ENCODE measurements at regions not wholly inside any gene's neighbourhood (a gene's known extent, or its start where the extent isn't known, plus 50 kb on each side); places are given as distances from the start of the nearest gene placed in this dataset.
"Not testable (repeated sequence)": the region's sequence is repeated elsewhere in the genome, so short reads cannot be mapped to it uniquely, and the experiment has no call there.

- DNase-seq: no peak
These were observed 88.1 kb upstream of the MAP4K4 start for GRCh38 chr2:101609433-101609832.

DNA sequence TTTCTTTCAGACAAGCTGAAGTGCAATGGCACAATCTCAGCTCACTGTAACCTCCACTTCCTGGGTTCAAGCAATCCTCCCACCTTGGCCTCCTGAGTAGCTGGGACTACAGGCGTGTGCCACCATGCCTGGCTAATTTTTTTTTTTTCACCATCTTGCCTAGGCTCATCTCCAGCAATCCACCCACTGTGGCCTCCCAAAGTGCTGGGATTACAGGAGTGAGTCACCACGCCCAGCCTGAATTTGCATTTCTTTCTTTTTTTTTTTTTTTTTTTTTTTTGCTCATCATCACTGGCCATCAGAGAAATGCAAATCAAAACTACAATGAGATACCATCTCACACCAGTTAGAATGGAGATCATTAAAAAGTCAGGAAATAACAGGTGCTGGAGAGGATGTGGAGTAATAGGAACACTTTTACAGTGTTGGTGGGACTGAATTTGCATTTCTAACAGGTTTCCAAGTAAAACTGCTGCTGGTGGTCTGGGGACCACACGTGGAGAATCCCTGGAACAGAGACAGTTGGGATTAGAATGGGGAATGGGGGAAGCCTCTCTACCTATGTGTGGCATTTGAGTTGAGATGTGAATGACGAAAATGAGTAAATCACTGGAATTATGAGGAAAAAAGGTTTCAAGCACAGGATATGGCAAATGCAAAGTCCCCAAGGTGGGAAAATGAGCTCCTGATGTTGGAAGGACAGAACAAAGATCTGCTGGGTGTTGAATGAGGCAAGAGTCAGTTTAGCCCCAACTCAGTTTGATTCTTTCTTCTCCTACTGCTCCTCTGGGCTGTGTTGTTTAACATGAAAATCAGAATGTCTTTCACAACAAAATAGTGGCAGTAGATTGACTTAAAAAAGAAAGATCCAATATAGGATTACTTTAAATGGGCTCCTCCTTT, 88.8 kb upstream of the MAP4K4 start:
- no peak for DNase-seq

DNA sequence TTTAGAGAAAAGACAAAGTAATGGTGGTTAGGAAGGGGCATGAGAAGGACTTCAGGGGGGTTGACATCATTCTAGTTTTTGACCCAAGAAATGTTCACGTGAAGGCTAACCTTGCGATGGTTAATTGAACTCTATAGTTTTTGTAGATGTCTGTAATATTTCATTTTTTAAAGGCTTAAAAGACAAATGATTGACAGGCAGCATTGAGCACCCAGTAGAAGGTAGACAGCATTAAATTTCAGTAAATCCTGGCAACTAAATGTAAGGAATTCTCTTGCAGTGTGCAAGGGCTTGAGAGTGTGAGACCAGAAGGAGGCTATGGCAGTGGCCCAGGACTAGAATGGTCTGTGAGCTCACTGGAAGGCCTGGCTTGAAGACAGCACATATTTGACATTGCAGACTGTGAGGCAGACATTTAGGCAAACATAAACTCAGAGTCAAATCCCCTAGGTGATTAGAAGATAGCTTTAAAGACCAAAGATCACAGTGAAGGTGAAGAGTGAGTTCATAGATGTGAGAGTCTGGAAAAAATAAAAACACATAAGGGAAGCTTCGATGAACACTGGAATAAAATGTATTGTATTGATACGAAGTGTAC, 100.1 kb upstream of the MAP4K4 start:
- no peak for DNase-seq

GRCh38 chr2:101596333-101596732, 101.2 kb upstream of the MAP4K4 start:
- no peak for DNase-seq

- DNase-seq: no peak
These were observed 110.3 kb upstream of the MAP4K4 start for GRCh38 chr2:101587251-101587650.

GRCh38 chr2:101583861-101584260, 108.9 kb upstream of the RFX8 start:
- DNase-seq: no peak

GRCh38 chr2:101581675-101582299, 106.9 kb upstream of the RFX8 start:
- DNase-seq: no peak

DNA sequence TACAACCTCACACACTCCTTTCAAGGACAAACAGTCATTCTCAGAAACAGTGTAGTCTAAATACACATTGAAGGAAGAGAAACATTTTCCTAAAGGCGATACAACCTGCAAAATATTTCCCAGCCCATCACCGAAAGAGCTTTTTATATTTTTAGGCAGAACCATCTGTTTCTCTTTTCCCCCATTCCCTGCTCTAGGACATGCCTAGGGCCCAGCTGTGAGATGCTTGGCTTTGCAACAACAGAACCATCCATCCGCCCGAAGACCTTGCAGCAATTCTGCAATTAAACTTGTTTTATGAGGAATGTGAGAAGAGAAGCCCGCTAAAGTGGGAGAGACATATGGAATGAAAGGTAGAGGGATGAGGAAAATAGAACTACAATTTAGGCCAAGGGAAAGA, 105.6 kb upstream of the RFX8 start:
- no peak for DNase-seq

- DNase-seq: no peak
These were observed 103.8 kb upstream of the RFX8 start for GRCh38 chr2:101578671-101579070.

DNA sequence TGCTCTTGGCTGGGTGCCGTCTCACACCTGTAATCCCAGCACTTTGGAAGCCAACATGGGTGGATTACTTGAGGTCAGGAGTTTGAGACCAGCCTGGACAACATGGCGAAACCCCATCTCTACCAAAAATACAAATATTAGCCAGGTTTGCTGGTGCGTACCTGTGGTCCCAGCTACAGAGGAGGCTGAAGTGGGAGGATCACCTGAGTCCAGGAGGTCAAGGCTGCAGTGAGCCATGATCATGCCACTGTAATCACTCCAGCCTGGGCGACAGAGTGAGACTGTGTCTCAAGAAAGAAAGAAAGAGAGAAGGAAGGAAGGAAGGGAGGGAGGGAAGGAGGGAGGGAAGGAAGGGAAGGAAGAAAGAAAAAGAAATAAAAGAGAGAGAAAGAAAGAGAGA, 103.2 kb upstream of the RFX8 start:
- not testable (repeated sequence) for DNase-seq

- DNase-seq: no peak
These were observed 102.3 kb upstream of the RFX8 start for GRCh38 chr2:101577173-101577572.

GRCh38 chr2:101574622-101575021, 99.7 kb upstream of the RFX8 start:
- no peak for DNase-seq

- DNase-seq: no peak
These were observed 97.0 kb upstream of the RFX8 start for GRCh38 chr2:101571951-101572350.

GRCh38 chr2:101569886-101570520, 95.1 kb upstream of the RFX8 start:
- DNase-seq: no peak

DNA sequence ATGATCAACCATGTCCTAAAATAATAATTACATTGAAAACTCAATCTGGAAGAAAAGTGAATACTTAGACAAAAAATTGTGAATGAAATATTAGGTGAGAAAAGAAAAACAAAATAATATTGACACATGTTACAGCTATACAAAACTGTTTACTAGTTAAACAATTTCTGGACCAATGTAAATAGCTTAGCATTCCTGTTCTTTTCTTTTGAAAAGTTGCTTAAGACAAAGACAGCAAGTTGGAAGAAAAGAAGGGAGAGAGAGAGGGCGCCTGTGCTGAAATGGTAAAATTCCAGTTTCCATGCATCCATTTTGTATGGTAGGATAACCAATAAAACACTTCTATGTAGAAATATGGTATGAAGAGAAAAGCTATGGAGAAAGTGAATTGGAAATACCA, 94.1 kb upstream of the RFX8 start:
- DNase-seq: no peak

GRCh38 chr2:101566632-101567228, 91.8 kb upstream of the RFX8 start:
- DNase-seq: no peak

DNA sequence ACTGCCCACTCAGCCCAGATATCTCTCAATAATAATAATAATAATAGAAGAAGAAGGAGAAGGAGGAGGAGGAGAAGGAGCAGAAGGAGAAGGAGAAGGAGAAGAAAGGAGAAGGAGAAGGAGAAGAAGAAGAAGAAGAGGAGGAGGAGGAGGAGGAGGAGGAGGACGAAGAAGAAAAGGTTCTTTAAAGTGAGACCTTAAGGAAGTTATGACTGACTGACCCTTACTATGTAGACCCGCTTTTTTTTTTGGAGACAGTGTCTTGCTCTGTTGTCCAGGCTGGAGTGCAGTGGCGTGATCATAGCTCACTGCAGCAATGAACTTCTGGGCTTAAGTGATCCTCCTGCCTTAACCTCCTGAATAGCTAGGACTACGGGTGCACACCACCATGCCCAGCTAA, 88.9 kb upstream of the RFX8 start:
- DNase-seq: no peak

GRCh38 chr2:101560780-101561315, 85.9 kb upstream of the RFX8 start:
- peak; percentile 78 for DNase-seq

- DNase-seq: no peak
These were observed 84.6 kb upstream of the RFX8 start for GRCh38 chr2:101559551-101559950.

GRCh38 chr2:101558740-101559525, 84.0 kb upstream of the RFX8 start:
- no peak for DNase-seq

DNA sequence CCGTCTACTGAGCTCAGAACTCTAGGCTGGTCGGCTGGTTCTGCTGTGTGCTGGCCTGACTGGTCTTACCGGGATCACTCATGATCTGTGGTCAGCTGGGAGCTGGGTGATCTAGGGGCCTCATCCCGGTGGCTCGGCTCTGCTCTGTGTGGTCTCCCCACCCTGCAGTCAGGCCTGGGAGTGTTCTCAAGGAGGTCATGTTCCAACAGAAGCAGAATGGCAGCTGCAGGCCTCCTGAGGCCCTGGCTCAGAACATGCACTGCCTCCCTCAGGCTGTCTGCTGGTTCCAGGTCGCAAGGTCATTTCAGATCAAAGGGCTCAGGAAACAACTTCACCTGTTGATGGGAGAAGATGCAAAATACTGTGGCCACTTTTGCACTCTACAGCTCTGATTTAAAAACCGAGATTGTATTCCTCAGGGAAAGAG, 81.1 kb upstream of the RFX8 start:
- DNase-seq: no peak

GRCh38 chr2:101551336-101551888, 76.5 kb upstream of the RFX8 start:
- no peak for DNase-seq

All from GDM1 (cell line).